GM19035 (cell line): ENCODE measurements at regions not wholly inside any gene's neighbourhood (a gene's known extent, or its start where the extent isn't known, plus 50 kb on each side); places are given as distances from the start of the nearest gene placed in this dataset.

Experiments used
- ATAC-seq: cut with Tn5 transposase; IDR thresholded peaks from one replicate; pipeline ENCODE4 v1.9.1; 2021; ENCODE audit not compliant: unreplicated experiment

GRCh38 chr3:163039636-163040035, 1543.0 kb downstream of the OTOL1 start:
- no peak for ATAC-seq

DNA sequence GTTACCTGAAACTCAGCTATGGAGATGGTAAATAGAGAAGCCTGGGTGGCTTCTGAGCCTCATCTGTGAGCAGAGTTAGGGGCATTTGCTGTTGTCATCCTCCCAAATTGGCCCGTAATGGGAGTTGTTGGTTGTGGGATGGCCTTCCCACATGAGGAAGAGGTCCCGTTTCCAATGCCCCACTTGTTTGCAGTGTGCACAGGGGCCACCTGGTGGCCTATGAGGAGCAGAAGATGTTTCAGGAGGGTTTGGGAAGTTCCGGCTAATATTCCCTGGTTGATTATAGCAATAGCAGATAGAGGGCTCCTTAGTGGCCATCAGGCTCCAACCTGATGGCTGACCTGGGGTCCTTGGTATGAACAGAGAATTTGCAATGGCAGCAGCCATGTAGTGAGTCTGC, 1546.5 kb downstream of the OTOL1 start:
- no peak for ATAC-seq

GRCh38 chr3:163045945-163046344, 1549.3 kb downstream of the OTOL1 start:
- no peak for ATAC-seq

DNA sequence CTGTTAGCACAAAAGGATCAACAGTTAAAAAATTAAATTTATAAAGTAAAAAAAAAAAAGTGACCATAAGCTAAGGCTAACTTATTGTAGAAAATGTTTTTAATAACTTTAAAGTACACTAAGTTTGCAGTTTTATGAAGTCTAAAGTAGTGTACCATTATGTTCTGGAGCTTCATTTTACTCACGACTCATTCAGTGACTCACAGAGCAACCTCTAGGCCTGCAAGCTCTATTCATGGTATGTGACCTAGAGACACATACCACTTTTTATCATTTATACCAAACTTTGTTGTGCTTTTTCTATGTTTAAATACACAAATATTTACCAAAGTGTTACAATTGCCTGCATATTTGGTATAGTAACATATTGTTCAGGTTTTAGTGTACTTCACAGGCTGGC, 1552.3 kb downstream of the OTOL1 start:
- no peak for ATAC-seq

DNA sequence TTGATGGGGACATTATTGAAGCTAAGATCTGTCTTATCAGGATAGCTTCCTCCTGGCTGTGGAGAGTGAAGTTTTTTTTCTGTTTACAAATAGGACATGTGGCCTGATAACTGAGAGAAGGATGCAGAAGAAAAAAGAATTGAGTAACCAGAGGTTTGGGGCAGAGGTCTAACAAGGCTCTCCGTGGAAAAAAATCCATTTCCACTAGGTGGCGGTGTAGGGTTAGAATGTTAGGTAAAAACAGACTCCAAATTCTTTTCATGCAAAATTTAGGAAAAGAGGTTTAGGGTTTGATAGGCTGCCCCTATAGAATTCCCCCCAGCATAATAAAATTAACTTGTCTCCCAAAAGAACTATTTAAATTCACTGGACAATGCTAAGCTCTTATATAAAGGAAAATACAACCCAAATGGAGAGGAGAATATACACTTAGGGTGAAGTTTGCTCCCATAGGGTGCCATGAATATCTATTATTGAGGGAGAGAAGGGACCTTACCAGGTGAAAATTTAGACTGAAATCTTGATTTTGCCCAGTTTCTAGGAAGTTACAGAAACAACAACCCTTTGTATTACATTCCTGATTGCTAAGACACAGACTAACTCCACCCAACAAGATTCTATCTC, 1560.4 kb downstream of the OTOL1 start:
- ATAC-seq: no peak

DNA sequence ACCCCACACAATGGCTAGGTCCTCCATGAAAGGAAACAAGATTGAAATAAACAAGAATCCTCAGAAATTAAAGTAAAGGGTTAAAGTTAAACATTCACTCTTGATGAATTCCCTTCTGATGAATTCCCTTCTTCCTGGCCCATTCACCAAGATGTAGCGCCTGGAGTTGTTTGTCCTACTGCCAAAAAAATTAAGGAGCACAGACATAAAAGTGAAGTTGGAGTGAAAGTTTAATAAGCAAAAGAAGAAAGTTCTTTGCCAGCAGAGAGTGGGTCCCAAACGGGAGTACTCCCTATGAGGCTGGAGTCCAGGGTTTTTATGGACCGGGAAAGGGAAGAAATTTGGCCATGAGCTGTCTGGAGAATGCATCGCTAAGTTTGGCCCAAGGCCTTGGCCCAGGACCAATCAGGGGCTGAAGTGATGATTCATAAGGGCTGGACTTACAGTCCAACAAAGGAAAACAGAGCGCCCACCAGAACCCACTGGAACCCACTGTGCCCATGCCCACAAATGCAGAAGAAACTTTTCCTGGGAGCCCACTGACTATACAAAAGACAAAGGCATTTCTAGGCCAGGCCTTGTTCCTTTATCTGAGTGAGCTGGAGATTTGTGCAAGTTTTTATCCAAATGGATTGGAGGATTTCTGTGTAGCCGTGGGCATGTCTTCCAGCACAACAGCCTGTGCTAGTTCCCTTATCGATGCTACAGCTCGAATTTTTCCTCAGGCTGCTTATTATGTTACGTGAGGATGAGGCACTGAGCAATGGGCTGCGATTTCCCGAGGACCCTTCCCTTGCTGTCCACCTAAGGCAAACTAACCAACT, 1561.6 kb downstream of the OTOL1 start:
- no peak for ATAC-seq

DNA sequence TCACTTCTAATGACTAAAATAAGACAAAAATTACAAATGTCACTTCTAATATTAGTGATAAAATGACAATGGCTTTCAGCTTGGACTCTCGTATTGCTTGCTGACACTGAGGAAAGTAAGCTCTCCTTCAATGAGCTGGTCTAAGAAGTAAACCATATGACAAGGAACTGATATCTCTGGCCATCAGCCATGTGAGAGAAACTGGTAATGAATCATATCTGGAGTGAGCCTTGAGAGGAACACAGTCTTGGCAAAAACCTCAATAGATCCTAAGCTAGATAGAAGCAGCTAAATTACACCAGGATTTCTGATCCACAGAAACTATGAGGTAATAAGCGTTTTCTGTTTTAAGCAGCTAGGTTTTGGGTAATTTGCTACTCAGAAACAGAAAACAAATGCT, 1575.1 kb downstream of the OTOL1 start:
- ATAC-seq: no peak
